ENCODE measurements at regions not wholly inside any gene's neighbourhood (a gene's known extent, or its start where the extent isn't known, plus 50 kb on each side); places are given as distances from the start of the nearest gene placed in this dataset.

DNA sequence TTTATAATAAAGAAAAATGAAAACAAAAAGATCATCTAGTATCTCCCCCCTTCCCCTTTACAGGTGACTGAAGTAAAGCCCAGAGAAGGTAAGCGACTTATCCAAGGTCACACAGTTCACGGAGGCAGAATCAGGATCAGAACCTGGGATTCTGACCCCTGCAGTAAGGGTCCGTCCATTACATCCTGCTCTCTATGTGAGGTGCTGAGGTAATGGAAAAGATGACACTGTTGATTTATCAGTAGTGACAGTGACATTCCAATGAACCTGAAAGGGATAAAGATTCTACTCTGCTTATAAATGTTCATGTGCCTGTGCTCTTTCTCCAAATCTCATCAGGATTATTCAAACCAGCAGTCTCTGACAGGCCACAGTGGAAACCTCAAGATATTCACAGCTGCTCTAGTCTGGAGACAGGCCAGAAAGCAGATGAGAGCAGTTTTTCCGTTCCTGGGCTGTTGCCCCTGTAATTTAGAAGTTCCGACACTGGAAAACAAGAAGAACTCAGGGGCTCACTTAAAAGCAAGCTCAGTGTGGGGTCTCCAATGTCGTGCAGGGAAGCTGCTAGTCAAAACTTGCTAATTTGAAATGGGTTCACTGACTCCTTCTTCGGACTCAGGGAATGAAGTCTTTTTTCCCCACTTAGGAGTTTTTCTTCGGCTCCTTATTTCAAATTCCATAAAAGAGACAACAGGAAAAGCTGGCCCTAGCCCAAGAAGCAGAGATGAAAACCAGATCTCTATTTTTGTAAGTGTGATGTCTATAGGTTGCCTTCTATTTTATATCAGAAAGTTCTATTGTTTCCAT is 131.8 kb upstream of the EEA1 start:
- TF ChIP-seq, protein P1, sequence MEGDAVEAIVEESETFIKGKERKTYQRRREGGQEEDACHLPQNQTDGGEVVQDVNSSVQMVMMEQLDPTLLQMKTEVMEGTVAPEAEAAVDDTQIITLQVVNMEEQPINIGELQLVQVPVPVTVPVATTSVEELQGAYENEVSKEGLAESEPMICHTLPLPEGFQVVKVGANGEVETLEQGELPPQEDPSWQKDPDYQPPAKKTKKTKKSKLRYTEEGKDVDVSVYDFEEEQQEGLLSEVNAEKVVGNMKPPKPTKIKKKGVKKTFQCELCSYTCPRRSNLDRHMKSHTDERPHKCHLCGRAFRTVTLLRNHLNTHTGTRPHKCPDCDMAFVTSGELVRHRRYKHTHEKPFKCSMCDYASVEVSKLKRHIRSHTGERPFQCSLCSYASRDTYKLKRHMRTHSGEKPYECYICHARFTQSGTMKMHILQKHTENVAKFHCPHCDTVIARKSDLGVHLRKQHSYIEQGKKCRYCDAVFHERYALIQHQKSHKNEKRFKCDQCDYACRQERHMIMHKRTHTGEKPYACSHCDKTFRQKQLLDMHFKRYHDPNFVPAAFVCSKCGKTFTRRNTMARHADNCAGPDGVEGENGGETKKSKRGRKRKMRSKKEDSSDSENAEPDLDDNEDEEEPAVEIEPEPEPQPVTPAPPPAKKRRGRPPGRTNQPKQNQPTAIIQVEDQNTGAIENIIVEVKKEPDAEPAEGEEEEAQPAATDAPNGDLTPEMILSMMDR (IDR thresholded peaks at IDR 0.05; ENCODE audit: low read length) = no peak
- TF ChIP-seq EZH2 (IDR thresholded peaks at IDR 0.05; ENCODE audit: borderline replicate concordance, low read length) = no peak
